Right renal cortex interstitium (tissue), 3 donors: ENCODE measurements at regions not wholly inside any gene's neighbourhood (a gene's known extent, or its start where the extent isn't known, plus 50 kb on each side); places are given as distances from the start of the nearest gene placed in this dataset.

Source experiments
- DNase-seq, 3 donors: peaks; one replicate each; pipeline ENCODE4 v3.0.0-alpha.2; 2013; ENCODE audit warnings: low read depth in 3 of 3, low spot score in 2 of 3

DNA sequence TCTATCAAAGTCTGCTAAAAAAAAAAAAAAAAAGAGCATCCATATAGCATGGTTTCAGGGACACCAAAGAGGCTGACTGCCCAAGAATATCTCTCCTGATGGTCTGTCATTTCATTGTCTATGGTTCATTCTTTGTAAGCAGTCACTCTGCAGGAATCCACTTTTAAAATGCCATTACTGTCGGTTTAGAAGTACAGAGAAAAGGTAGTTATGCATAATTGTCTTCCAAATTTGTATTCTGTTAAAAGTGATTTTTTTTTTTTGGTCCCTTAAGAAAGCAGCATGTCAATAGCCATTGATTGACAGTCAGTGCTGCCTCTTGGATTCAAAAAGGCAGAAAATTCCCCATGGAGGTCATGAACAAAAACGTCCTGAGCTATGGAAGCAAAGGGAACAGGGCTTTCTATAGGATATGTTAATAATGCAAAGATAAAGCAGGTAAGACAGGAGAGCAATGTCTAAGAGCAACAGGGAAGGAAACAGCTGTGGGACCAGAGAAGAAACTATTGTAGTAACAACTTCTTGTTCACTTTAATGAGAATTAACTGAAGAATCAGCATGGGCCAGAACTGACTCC lies 245.8 kb downstream of the TMX3 start:
- DNase-seq, result no peak

DNA sequence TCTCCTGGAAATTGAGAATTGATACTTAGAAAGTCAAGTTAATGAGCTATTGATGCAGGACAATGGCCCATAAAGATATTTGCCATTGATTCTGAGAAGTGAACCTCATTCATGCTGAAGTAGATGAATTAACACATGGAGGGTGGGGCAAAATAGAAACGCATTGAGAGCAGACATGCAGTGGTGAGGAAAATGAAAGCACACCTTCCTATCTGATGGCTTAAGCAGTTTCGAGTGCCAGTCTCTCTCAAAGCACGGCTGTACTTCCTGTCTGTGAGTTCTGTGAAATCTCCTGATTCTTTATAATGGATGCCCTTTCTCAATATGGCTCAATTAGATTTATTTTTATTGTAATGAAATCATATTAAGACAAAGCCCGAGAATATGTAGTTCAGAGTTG lies 247.0 kb downstream of the TMX3 start:
- DNase-seq, result no peak

DNA sequence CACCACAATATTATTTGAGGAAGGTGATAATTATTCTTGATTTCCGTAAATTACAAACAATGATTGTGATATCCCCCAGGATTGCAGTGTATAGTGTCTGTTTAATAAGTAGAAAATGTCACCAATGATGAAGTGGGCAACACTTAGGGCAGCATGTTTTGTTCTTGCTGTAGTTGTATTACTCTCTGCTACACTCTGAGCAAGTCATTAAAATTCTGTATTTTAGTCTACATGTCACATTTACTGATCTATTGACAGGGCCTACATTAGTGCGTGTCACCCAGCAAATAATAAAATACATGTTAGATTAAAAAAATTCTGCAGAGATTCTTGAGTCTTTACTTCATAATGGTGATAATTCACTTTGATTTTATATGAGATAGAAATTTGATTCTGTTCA lies 247.6 kb downstream of the TMX3 start:
- no peak for DNase-seq

DNA sequence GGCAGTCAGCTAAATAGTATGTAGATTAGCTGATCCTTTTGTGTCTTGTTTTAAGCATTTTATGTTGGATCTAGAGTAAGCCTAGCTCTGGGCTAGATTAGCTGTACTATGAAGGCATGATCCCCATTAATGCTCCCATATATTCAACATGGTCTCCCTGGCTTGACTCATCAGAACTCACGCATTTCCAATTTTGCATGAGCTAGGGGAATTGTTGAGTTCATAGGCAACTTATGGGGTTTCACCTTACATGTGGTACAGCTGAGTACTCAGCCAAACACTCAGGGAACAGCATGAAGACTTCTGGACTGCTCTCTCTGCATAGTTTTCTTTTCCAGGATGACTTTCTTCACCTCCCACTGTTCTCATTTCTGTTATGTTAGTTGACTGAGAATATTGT lies 248.2 kb downstream of the TMX3 start:
- DNase-seq, result no peak

DNA sequence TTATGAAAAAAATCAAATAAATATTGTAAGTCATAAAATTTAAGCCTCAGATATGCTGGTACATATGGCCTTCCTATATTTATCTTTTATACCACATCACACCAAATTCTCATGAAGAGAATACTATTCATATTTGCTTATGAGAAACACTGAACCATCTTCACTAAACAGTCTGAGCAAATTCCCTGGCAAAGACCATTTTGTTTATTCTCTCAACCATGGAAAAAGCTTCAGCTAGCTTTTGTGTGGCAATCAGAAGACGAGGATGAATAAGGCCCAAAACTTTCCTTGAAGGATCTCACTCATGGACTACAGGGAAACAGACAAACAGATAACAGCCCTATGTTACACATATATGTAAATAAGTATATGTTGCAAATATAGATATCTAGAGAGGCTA lies 252.1 kb downstream of the TMX3 start:
- no peak for DNase-seq

DNA sequence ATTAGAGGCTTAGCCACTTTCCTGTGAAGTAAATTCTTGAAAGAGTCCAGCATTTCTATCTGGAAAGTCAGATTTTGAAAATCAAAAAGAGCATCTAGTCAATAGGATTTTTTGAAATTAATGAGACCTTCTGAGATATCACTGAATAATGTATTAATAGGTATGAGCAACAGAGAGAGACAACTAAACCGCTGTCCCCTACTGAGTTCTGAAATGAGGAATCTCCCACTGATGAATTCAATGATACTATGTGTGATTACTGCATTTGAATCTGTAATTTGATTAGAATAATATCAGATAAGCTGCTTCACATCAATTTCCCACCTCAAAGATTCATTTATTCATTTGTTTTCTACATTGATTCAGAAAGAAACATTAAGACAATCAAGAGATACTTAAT lies 252.8 kb downstream of the TMX3 start:
- no peak for DNase-seq

DNA sequence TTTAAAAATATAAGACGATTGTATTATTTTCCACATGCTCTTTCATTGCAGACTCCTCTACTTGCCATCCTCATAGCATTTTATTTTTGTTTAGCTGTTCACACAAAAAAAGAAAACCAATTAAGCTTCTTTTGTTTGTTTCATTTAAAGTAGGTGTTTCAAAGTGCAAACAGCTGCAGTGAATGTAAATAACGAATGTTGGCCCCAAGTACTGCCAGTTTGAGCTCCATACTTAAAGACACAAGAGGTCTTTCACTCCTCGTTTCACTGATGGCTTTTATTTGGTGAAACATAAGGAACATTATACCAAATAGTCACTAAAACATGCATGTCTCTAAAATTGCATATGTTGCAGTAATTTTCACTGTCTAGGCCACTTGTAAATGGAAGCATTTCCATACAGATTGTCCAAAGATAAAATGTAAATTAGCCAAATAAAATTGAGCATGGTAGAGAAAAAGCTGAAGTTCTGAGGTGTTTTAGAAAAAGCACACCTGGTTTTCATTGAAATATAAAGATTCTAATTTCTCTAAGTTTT lies 253.4 kb downstream of the TMX3 start:
- no peak for DNase-seq

DNA sequence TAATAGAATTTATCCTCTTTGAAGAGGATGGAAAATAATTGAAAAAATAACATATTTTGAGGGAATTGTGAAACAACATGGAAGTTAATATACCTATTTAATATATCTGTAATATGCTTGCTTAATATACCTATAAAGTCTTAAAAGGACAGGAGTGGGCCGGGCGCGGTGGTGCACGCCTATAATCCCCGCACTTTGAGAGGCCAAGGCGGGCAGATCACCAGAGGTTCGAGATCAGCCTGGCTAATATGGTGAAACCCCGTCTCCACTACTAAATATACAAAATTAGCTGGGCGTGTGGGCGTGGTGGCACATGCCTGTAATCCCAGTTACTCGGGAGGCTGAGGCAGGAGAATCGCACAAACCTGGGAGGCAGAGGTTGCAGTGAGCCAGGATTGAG lies 254.9 kb downstream of the TMX3 start:
- DNase-seq, result no peak

DNA sequence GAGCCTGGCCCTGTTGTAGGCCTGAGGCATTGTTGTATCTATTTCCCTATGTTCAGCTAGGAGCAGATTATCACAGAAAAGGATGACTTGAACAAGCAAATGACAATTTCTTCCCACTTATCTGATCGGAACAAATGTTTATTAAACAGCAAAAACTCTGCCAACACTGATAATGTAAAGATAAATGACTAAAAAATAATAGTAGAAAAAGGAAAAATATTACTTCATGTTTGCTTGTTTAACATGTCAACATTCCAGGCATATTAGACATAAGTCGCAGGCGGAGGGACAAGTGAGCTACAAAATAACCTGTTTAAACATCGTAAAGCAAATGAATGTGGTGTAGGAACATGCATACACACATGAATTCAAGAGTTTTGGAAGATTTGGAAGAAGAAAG lies 257.9 kb downstream of the TMX3 start:
- no peak for DNase-seq

DNA sequence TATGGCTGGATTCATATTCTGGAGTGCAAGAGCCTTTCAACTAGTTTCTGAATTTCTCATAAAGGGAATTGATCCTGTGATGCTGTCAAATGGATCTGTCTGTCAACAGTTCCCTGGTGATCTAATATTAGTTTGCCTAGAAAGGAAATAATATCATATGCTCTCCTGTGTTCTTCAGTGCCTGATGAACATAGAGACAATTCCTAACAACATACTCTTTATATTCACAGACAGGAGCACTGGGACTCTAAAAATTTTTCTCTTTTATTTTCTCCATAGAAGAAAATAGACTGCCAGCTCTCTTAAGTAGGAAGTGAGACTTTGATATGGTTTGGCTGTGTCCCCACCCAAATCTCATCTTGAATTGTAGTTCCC lies 259.7 kb downstream of the TMX3 start:
- DNase-seq, result no peak

DNA sequence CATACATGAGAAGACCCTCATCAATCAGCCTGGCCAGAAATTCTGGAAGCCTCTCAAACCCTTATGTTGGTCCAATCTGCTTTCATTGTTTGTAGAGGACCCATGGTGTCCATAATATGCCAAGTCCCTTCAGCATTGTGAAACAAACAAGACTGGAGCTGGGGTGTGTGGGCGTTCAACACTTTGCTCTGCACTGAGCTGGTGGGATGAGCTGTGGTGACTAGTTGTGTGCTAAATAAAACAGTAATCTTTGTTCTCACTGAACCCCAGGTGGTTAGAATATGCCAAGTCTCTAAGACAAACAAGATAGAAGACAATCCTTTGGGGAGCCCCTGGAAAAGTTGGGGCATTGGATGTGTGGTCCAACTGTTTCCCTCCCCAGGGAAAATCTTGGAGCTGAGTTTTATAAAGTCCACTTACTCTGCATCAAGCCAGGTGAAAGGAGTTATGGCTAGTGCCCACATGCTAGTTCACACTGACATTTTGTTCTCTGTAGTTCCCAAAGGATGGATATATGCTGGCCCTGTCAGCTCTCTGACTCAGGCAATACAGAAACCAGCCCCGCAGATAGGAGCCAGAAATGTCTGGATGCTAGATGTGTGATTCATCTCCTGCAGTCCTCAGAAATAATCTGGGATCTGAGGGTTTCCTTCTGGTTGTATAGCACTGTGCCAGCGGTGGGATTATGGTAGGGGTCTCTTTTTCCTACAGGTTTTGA lies 260.2 kb downstream of the TMX3 start:
- no peak for DNase-seq

DNA sequence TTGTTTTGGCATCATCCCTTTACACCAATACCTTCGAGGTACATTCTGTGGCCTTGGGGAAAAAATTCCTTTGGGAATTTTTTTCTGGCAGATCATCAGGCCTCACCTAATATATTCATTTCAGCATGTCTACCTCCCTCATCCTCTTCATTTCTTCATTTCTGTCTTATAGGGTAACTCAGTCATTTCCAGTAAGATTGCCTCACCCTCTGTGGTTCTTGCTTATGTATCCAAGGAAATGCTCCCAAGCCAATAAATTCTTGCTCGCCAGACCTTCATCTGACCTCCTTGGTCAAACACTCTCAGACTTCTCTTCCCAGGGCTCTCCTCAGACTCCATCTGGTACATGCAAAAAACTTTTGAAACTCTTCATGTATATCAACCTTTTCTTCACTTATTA lies 265.6 kb downstream of the TMX3 start:
- no peak for DNase-seq

DNA sequence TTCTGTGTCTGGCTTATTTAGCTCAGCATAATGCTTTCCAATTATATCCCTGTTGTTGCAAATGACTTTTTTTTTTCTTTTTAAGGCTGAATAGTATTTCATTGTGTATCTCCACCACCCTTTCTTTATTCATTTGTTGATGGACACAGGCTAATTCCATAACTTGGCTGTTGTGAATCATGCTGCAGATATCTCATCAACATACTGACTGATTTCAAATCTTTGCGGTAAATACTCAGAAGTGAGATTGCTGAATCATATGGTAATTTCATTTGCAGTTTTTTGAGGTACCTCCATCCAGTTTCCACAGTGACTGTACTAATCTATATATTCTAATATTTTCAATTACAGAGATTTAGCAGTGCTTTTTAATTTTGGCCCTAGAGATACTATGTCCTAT lies 266.2 kb downstream of the TMX3 start:
- no peak for DNase-seq

DNA sequence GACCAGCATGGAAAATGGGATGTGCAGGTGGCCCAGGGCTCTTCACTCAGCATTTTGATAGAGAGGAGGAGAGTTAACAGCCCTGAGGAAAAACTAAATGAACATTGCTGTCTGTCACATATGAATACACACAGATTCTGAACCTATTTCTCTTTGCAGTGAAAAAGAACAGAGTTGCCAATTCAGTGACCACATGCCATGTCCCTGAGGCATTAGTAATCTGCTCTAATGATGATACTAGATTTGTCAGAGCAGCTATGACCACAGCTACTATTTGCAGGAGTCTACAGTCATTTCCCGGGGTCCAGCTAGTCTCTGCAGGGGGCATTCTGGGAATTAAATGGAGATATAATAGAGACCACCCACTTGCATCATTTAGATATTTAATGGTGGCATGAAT lies 267.6 kb downstream of the TMX3 start:
- DNase-seq, result no peak

DNA sequence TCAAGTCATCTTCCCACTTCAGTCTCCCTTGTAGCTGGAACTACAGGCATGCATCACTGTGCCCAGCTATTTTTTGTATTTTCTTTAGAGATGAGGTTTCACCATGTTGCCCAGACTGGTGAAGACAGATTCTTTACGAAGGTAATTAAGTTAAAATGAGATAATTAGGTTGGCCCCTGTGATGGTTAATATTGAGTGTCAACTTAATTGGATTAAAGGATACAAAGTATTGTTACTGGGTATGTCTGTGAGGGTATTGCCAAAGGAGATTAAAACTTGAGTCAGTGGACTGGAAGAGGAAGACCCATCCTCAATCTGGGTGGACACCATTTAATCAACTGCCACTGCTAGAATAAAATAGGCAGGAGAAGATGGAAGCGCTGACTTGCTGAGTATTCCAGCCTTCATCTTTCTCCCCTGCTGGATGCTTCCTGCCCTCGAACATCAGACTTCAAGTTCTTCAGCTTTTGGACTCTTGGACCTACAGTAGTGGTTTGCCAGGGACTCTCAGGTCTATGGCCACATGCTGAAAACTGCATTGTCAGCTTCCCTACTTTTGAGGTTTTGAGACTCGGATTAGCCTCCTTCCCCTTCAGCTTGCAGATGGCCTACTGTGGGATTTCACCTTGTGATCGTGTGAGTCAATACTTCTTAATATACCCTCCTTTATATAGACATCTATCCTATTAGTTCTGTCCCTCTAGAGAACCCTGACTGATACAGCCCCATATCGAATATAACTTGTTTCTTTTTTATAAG lies 269.1 kb downstream of the TMX3 start:
- DNase-seq, result no peak

DNA sequence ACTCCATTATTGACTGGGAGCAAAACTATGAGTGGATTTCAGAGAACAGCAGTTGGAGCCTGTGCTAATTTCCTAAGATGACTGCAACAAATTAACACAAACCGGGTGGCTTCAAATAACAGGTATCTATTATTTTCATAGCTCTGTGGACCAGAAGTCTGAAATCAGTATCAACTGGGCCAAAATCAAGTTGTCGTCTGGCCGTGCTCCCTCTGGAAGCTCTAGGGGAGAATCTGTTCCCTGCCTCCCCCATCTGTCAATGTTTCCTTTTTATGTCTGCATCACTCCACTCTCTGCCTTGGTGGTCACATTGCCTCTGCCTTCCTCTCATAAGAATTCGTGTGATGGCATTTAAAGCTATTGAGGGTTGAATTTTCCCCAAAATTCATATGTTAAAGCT lies 269.8 kb downstream of the TMX3 start:
- DNase-seq, result no peak

DNA sequence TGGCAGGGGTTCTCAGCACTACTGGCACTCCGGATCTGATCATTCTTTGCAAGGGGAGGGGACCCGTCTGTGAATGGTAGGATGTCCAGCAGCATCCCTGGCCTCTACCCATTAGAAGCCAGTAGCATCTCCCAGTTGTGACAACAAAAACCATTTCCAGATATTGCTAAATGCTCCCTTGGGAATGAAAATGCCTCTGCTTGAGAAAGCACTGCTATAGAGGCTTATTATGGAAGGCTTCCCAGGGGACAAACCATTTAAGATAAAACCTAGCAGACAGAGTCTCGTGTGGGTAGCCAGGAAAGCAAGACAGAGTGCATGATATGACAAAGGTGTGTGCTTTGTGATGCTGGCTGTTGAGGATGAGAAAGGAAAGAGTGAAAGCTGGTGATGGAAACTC lies 273.7 kb downstream of the TMX3 start:
- no peak for DNase-seq

DNA sequence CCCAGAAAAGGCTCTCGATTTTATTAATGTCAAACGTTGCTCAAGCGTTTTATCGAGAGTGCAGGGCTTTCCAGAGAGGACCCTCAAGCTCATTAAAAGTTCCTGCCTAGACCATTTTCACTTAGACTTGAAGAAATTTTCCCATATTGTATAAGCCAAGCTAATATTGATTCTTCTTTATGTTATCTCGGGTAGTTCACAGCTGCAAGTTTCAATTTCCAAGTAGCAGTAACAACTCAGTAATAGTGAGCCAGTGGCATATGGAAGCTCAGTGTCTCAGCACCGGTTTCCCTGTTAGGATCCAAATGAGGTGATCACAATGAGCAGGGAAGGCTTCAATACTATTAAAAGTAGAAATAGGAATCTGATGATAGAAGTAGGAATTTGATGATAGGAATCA lies 274.5 kb downstream of the TMX3 start:
- DNase-seq, result no peak

DNA sequence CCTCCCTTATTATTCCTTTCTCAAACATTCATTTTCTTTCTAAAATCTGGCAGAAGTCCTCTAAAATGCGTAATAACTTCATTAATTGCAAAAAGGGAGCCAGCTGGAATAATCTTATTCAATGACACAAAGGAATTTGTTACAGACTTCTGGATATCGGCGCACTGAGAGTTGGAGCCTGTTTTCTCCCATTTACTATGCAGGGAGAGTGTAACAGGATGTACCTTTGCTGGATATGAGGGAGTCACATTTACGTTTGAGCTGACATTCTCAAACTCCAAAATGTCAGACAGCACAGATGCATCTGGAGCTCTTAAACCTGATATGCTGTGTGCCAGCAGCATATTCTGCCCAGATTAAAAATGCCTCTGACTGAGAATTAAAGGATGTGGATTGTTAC lies 275.3 kb downstream of the TMX3 start:
- DNase-seq, result no peak

DNA sequence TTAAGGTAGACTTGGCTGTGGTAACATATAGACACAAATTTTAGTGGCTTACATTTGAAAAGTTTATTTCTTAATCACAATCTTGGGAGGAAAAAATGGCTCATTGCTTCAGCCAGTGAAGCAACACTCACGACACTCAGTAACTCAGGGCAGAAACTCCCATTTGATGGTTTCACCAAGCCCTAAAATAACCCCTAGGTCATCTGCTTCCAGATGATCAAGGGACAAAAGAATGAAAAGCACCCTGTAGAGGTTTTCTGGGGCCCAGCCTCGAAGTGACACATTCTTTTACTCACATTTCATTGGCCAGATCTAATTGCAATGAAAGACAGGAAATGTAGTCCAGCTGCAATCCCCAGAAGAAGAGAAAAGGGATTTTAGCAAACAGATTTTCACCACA lies 275.9 kb downstream of the TMX3 start:
- no peak for DNase-seq

DNA sequence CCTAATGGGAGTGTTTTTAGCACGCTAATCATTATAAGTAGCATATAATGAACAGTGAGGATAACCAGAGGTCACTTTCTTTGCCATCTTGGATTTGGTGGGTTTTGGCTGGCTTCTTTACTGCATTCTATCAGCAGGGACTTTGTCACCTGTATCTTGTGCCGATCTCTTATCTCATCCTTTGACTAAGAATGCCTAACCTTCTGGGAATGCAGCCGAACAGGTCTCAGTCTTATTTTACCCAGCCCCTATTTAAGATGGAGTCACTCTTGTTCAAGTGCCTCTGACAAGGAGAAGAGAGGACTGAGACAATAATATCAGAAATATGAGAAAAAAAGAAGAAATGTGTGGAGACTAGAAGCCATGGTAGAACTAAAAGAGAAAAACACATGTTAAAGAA lies 276.4 kb downstream of the TMX3 start:
- no peak for DNase-seq

DNA sequence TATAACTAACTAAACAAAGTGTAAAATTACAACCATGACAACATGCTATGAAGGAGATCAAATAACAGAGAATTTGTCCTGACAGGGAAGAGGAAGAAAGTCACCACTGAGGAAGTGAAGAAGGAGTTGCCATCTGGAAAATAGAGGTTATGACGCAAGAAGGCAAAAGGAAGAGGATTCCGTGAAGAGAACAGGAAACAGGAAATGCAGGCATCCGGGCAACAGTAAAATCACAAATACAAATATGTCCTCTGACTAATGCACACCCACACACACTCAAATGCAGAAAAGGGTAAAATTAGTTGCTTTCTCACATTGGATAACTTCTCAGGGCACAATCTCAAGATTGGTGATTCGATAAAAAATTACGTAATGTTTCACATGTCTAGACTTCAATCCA lies 278.4 kb downstream of the TMX3 start:
- no peak for DNase-seq
